Panc1 (cell line): ENCODE measurements at regions not wholly inside any gene's neighbourhood (a gene's known extent, or its start where the extent isn't known, plus 50 kb on each side); places are given as distances from the start of the nearest gene placed in this dataset.

Experiments
- ATAC-seq: fragments of 200-7000 bp; cut with Tn5 transposase; 2 replicates; pipeline ENCODE4 v1.9.1; 2020; ENCODE audit warnings: mild to moderate bottlenecking, moderate library complexity
- BruUV-seq: library from RNA; stranded (reverse); fragments of 400-500 nt; replicated peaks from 2 replicates; lab custom pipeline; 2021; lab: Mats Ljungman, UMichigan
- CTCF ChIA-PET: fragments of 300-600 bp; sonication (Branson Sonifier 250); formaldehyde crosslinking; loops from one replicate; lab custom pipeline; 2022; ENCODE audit warnings: antibody characterized with exemption; lab: Charles Lee
- POLR2A ChIA-PET: fragments of 300-600 bp; sonication (Branson Sonifier 250); formaldehyde crosslinking; loops from one replicate; lab custom pipeline; 2022; ENCODE audit warnings: antibody characterized with exemption; lab: Charles Lee
- DNase-seq: peaks from one replicate; pipeline ENCODE4 v3.0.0-alpha.2; 2010; ENCODE audit warnings: low read depth, low spot score
- H3K27ac ChIP-seq: 2 replicates; pipeline ENCODE4 v1.5.1; 2011; ENCODE audit warnings: mild to moderate bottlenecking, low read length, inconsistent platforms
- H3K27me3 ChIP-seq: fragments of 200-500 bp; sonication (Bioruptor generic); 2 replicates; pipeline ENCODE4 v1.6.0; 2014; ENCODE audit warnings: low read length, inconsistent platforms; ENCODE audit not compliant: control insufficient read depth, insufficient read depth
- H3K36me3 ChIP-seq: fragments of 200-500 bp; sonication (Bioruptor generic); 2 replicates; pipeline ENCODE4 v1.5.1; 2014; ENCODE audit warnings: inconsistent platforms, mild to moderate bottlenecking, low read length, moderate library complexity; ENCODE audit not compliant: control insufficient read depth, insufficient read depth
- H3K4me1 ChIP-seq: 2 replicates; pipeline ENCODE4 v1.5.1; 2011; ENCODE audit warnings: inconsistent platforms, mild to moderate bottlenecking, low read length, moderate library complexity; ENCODE audit not compliant: control insufficient read depth, insufficient read depth
- H3K4me3 ChIP-seq, 2 experiments: 2 replicates each; pipeline ENCODE4 v1.5.1; 2011 to 2012; ENCODE audit warnings: low read depth in 2 of 2, low read length in 2 of 2, mild to moderate bottlenecking in 2 of 2, inconsistent platforms in 1 of 2, moderate library complexity in 1 of 2
- H3K9me3 ChIP-seq: fragments of 200-500 bp; sonication (Bioruptor generic); 2 replicates; pipeline ENCODE4 v1.5.1; 2014; ENCODE audit warnings: low read depth, mild to moderate bottlenecking, inconsistent platforms, low read length, moderate library complexity; ENCODE audit not compliant: control insufficient read depth, insufficient read depth
- CTCF ChIP-seq: fragments of 450-650 bp; IDR thresholded peaks from 2 replicates; pipeline ENCODE4 v1.5.1; 2017; ENCODE audit warnings: mild to moderate bottlenecking
- POLR2AphosphoS5 ChIP-seq: IDR thresholded peaks from 2 replicates; pipeline ENCODE4 v1.6.1; 2012; ENCODE audit warnings: mild to moderate bottlenecking, low read depth, low read length, moderate library complexity
- SIN3A ChIP-seq: IDR thresholded peaks from 2 replicates; pipeline ENCODE4 v1.6.1; 2012; ENCODE audit warnings: low read depth, mild to moderate bottlenecking, low read length, moderate library complexity, borderline replicate concordance; ENCODE audit not compliant: insufficient read depth
- TCF7L2 ChIP-seq: IDR thresholded peaks from 2 replicates; pipeline ENCODE4 v1.6.1; 2011; ENCODE audit warnings: mild to moderate bottlenecking, low read depth, low read length, inconsistent platforms
- in situ Hi-C: cut with HindIII; loops from 2 replicates; pipeline ENCODE4 v1.10.0; 2016; ENCODE audit warnings: low sequenced_read_pairs, low pct_unique_long_range_greater_than_20kb
- intact Hi-C: fragments of 100-400 bp; cut with micrococcal nuclease; formaldehyde crosslinking; loops from one replicate; pipeline ENCODE4 v1.10.0; 2022; ENCODE audit not compliant: unreplicated experiment
- TF ChIP-seq, protein P1 (sequence below), 2 experiments: IDR thresholded peaks; 2 replicates each; pipeline ENCODE4 v1.6.1; 2011 to 2012; ENCODE audit warnings: low read depth in 2 of 2, control low read depth in 1 of 2, low read length in 1 of 2, mild to moderate bottlenecking in 1 of 2, moderate library complexity in 1 of 2; ENCODE audit not compliant: insufficient read depth in 1 of 2

DNA sequence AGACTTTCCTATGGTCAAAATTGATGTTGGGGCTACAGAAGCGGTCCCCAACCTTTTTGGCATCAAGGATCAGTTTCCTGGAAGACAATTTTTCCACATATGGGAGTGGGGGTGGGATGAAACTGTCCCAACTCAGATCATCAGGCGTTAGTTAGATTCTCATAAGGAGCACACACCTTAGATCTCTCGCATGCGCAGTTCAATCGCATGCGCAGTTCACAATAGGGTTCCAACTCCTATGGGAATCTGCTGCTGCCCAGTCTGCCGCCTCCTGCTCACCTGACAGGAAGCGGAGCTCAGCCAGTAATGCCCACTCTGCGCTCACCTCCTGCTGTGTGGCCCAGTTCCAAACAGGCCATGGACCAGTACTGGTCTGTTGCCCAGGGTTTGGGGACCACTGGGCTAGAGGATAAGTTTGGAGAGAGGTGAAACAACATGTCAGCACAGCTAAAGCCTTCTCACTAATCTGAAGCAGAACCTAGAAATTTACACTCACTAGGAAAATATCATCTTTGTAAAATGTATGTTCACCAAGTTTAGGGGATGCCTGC lies 410.8 kb upstream of the ZNF804A start:
- TF ChIP-seq TCF7L2: no peak
- TF ChIP-seq CTCF: no peak
- no peak for TF ChIP-seq SIN3A
- TF ChIP-seq, protein P1, sequence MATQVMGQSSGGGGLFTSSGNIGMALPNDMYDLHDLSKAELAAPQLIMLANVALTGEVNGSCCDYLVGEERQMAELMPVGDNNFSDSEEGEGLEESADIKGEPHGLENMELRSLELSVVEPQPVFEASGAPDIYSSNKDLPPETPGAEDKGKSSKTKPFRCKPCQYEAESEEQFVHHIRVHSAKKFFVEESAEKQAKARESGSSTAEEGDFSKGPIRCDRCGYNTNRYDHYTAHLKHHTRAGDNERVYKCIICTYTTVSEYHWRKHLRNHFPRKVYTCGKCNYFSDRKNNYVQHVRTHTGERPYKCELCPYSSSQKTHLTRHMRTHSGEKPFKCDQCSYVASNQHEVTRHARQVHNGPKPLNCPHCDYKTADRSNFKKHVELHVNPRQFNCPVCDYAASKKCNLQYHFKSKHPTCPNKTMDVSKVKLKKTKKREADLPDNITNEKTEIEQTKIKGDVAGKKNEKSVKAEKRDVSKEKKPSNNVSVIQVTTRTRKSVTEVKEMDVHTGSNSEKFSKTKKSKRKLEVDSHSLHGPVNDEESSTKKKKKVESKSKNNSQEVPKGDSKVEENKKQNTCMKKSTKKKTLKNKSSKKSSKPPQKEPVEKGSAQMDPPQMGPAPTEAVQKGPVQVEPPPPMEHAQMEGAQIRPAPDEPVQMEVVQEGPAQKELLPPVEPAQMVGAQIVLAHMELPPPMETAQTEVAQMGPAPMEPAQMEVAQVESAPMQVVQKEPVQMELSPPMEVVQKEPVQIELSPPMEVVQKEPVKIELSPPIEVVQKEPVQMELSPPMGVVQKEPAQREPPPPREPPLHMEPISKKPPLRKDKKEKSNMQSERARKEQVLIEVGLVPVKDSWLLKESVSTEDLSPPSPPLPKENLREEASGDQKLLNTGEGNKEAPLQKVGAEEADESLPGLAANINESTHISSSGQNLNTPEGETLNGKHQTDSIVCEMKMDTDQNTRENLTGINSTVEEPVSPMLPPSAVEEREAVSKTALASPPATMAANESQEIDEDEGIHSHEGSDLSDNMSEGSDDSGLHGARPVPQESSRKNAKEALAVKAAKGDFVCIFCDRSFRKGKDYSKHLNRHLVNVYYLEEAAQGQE (IDR thresholded peaks at IDR 0.05; ENCODE audit: insufficient read depth in 1 of 2, low read depth in 2 of 2, low read length in 1 of 2): no peak
- TF ChIP-seq POLR2AphosphoS5: no peak
- Histone ChIP-seq H3K4me1 (no peaks in the 10 kb centered on the region), H3K27ac (no peak overlapping the region), H3K4me3 (no peak overlapping the region), H3K36me3 (no peaks in the 10 kb centered on the region), H3K27me3 (no peaks in the 10 kb centered on the region), H3K9me3 (no peaks in the 10 kb centered on the region)
- intact Hi-C loops (no loop called here), in situ Hi-C loops (no loop called here)
- DNase-seq (no peak), ATAC-seq (no peak)
- no TSS peak for BruUV-seq
- ChIA-PET POLR2A (no interaction called here), CTCF (no interaction called here)

- no peak overlapping the region for H3K4me3 ChIP-seq
- ATAC-seq: no peak
- POLR2A ChIA-PET: no interaction called here
- TF ChIP-seq TCF7L2: no peak
- TF ChIP-seq, protein P1 (IDR thresholded peaks at IDR 0.05; ENCODE audit: insufficient read depth in 1 of 2, low read depth in 2 of 2, low read length in 1 of 2): no peak
- no peak for TF ChIP-seq SIN3A
- no peak for TF ChIP-seq POLR2AphosphoS5
- TF ChIP-seq CTCF: no peak
- in situ Hi-C loops (no loop called here), intact Hi-C loops (no loop called here)
- no peaks in the 10 kb centered on the region for H3K9me3 ChIP-seq
- CTCF ChIA-PET: no interaction called here
- H3K36me3 ChIP-seq: no peaks in the 10 kb centered on the region
- H3K27ac ChIP-seq: no peak overlapping the region
- H3K4me1 ChIP-seq: no peaks in the 10 kb centered on the region
- no peaks in the 10 kb centered on the region for H3K27me3 ChIP-seq
- no TSS peak for BruUV-seq
- DNase-seq: no peak
These were observed 407.6 kb upstream of the ZNF804A start for GRCh38 chr2:184190725-184191124.
